SU-DHL-6 (cell line): ENCODE measurements at regions not wholly inside any gene's neighbourhood (a gene's known extent, or its start where the extent isn't known, plus 50 kb on each side); places are given as distances from the start of the nearest gene placed in this dataset.

Experiments
- H2AFZ ChIP-seq: fragments of 200-600 bp; sonication (generic); 2 replicates; pipeline ENCODE4 v1.6.1; 2014; ENCODE audit warnings: low read depth, mild to moderate bottlenecking, moderate library complexity, mixed read lengths, antibody characterized with exemption, low read length; ENCODE audit not compliant: severe bottlenecking
- H3F3A ChIP-seq: fragments of 200-600 bp; shearing (Covaris generic); 2 replicates; pipeline ENCODE4 v1.6.0; 2016; ENCODE audit warnings: antibody characterized with exemption, mild to moderate bottlenecking; ENCODE audit not compliant: insufficient read depth
- H3K27ac ChIP-seq: fragments of 200-600 bp; sonication (generic); 2 replicates; pipeline ENCODE4 v1.5.1; 2016; ENCODE audit warnings: low read depth, mild to moderate bottlenecking, low read length, moderate library complexity, mixed read lengths
- H3K27me3 ChIP-seq: fragments of 200-600 bp; sonication (generic), shearing (Covaris generic); 2 replicates; pipeline ENCODE4 v1.6.0; 2014; ENCODE audit warnings: mild to moderate bottlenecking, low read length
- H3K36me3 ChIP-seq: fragments of 200-600 bp; sonication (generic); 2 replicates; pipeline ENCODE4 v1.6.1; 2014; ENCODE audit warnings: mild to moderate bottlenecking, low read length, mixed read lengths
- H3K4me2 ChIP-seq: fragments of 300-600, 200-600 bp; shearing (Covaris generic), sonication (generic); 2 replicates; pipeline ENCODE4 v1.6.0; 2014; ENCODE audit warnings: low read length, low read depth, mild to moderate bottlenecking; ENCODE audit not compliant: poor library complexity, severe bottlenecking
- H3K4me3 ChIP-seq: fragments of 200-600 bp; sonication (generic); 2 replicates; pipeline ENCODE4 v1.5.1; 2014; ENCODE audit warnings: antibody characterized with exemption, low read length, mild to moderate bottlenecking, mixed read lengths; ENCODE audit not compliant: insufficient read depth, poor library complexity, severe bottlenecking
- H3K79me2 ChIP-seq: fragments of 200-600 bp; sonication (generic); 2 replicates; pipeline ENCODE4 v1.6.1; 2014; ENCODE audit warnings: mild to moderate bottlenecking, low read length, moderate library complexity; ENCODE audit not compliant: insufficient read depth
- H3K9ac ChIP-seq: fragments of 200-600 bp; sonication (generic); 2 replicates; pipeline ENCODE4 v1.7.0; 2014; ENCODE audit warnings: mild to moderate bottlenecking, low read length
- H3K9me2 ChIP-seq: fragments of 200-600 bp; sonication (generic); replicated peaks from 2 replicates; pipeline ENCODE4 v1.6.1; 2014; ENCODE audit warnings: low read length; ENCODE audit not compliant: insufficient read depth
- H3K9me3 ChIP-seq: fragments of 200-600 bp; sonication (generic); 2 replicates; pipeline ENCODE4 v1.6.1; 2014; ENCODE audit warnings: low read length, mixed read lengths; ENCODE audit not compliant: insufficient read depth
- H4K20me1 ChIP-seq: fragments of 200-600 bp; sonication (generic); 2 replicates; pipeline ENCODE4 v1.6.1; 2014; ENCODE audit warnings: low read depth, mild to moderate bottlenecking, antibody characterized with exemption, low read length, moderate library complexity, mixed read lengths
- EZH2phosphoT487 ChIP-seq: fragments of 200-600 bp; sonication (generic), shearing (Covaris generic); conservative IDR thresholded peaks from 2 replicates; pipeline ENCODE4 v1.6.1; 2018; ENCODE audit warnings: mild to moderate bottlenecking, antibody characterized with exemption, low read length, moderate library complexity, mixed read lengths
- TF ChIP-seq, protein P1 (sequence below): fragments of 200-600 bp; sonication (generic); IDR thresholded peaks from one replicate; pipeline ENCODE4 v1.5.1; 2017; ENCODE audit warnings: antibody characterized with exemption, mild to moderate bottlenecking, low read length, moderate library complexity; ENCODE audit not compliant: insufficient read depth, poor library complexity, severe bottlenecking

GRCh38 chr2:183267148-183267827 lies 143.0 kb downstream of the NUP35 start:
- no peaks in the 10 kb centered on the region for H3F3A ChIP-seq
- no peak overlapping the region for H3K27ac ChIP-seq
- H3K79me2 ChIP-seq = no peaks in the 10 kb centered on the region
- no peak overlapping the region for H3K9ac ChIP-seq
- H3K4me3 ChIP-seq = no peak overlapping the region
- H3K9me2 ChIP-seq = no peaks in the 10 kb centered on the region
- no peak overlapping the region for H3K4me2 ChIP-seq
- no peaks in the 10 kb centered on the region for H3K9me3 ChIP-seq
- H3K27me3 ChIP-seq = no peaks in the 10 kb centered on the region
- TF ChIP-seq, protein P1, sequence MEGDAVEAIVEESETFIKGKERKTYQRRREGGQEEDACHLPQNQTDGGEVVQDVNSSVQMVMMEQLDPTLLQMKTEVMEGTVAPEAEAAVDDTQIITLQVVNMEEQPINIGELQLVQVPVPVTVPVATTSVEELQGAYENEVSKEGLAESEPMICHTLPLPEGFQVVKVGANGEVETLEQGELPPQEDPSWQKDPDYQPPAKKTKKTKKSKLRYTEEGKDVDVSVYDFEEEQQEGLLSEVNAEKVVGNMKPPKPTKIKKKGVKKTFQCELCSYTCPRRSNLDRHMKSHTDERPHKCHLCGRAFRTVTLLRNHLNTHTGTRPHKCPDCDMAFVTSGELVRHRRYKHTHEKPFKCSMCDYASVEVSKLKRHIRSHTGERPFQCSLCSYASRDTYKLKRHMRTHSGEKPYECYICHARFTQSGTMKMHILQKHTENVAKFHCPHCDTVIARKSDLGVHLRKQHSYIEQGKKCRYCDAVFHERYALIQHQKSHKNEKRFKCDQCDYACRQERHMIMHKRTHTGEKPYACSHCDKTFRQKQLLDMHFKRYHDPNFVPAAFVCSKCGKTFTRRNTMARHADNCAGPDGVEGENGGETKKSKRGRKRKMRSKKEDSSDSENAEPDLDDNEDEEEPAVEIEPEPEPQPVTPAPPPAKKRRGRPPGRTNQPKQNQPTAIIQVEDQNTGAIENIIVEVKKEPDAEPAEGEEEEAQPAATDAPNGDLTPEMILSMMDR = no peak
- TF ChIP-seq EZH2phosphoT487 = no peak
- no peak overlapping the region for H2AFZ ChIP-seq
- H3K36me3 ChIP-seq = no peaks in the 10 kb centered on the region; the same call in 1 of the 2 replicates
- H4K20me1 ChIP-seq = no peaks in the 10 kb centered on the region

DNA sequence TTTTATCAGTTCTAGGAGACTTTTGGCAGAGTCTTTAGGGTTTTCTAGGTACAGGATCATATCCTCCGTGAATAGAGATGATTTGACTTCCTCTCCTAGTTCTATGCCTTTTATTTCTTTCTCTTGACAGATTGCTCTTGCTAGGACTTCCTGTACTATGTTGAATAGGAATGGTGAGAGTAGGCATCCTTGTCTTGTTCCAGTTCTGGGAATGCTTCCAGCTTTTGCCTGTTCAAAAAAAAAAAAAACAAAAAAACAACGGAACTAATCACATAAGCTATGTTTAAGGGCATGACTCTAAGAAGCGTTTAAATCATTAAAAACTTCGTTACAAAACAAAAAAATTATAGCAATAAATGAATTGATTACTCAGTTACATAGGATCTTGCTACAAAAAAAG lies 145.7 kb downstream of the NUP35 start:
- TF ChIP-seq EZH2phosphoT487 = no peak
- TF ChIP-seq, protein P1 = no peak
- Histone ChIP-seq H3K27me3 (no peaks in the 10 kb centered on the region), H3K36me3 (no peaks in the 10 kb centered on the region; the same call in 1 of the 2 replicates), H3K9me2 (no peaks in the 10 kb centered on the region), H3K79me2 (no peaks in the 10 kb centered on the region), H3K4me3 (no peak overlapping the region), H4K20me1 (no peaks in the 10 kb centered on the region), H2AFZ (no peak overlapping the region), H3K9me3 (no peaks in the 10 kb centered on the region), H3K4me2 (no peak overlapping the region), H3F3A (no peaks in the 10 kb centered on the region), H3K9ac (no peak overlapping the region), H3K27ac (no peak overlapping the region)

- Histone ChIP-seq H2AFZ (no peak overlapping the region), H3K9me3 (no peaks in the 10 kb centered on the region), H3K4me3 (no peak overlapping the region), H4K20me1 (no peaks in the 10 kb centered on the region), H3K79me2 (no peaks in the 10 kb centered on the region), H3K27ac (no peak overlapping the region), H3K9me2 (no peaks in the 10 kb centered on the region), H3K27me3 (no peaks in the 10 kb centered on the region), H3F3A (no peaks in the 10 kb centered on the region), H3K4me2 (no peak overlapping the region), H3K9ac (no peak overlapping the region), H3K36me3 (no peaks in the 10 kb centered on the region)
- no peak for TF ChIP-seq EZH2phosphoT487
- TF ChIP-seq, protein P1 = no peak
Measured at GRCh38 chr2:183283209-183283608, 159.0 kb downstream of the NUP35 start.

GRCh38 chr2:183284606-183285005 lies 160.4 kb downstream of the NUP35 start:
- H3K79me2 ChIP-seq = no peaks in the 10 kb centered on the region
- H3K9ac ChIP-seq = no peak overlapping the region
- no peaks in the 10 kb centered on the region for H3K9me3 ChIP-seq
- no peak overlapping the region for H3K4me3 ChIP-seq
- H3K36me3 ChIP-seq = no peaks in the 10 kb centered on the region
- H3F3A ChIP-seq = no peaks in the 10 kb centered on the region
- TF ChIP-seq, protein P1 = no peak
- TF ChIP-seq EZH2phosphoT487 = no peak
- no peak overlapping the region for H3K4me2 ChIP-seq
- no peaks in the 10 kb centered on the region for H4K20me1 ChIP-seq
- no peaks in the 10 kb centered on the region for H3K27me3 ChIP-seq
- H3K9me2 ChIP-seq = no peaks in the 10 kb centered on the region
- no peak overlapping the region for H2AFZ ChIP-seq
- no peak overlapping the region for H3K27ac ChIP-seq
